ENCODE measurements at regions not wholly inside any gene's neighbourhood (a gene's known extent, or its start where the extent isn't known, plus 50 kb on each side); places are given as distances from the start of the nearest gene placed in this dataset.

- no peaks in the 10 kb centered on the region for H3K79me2 ChIP-seq (ENCODE audit: insufficient read depth, low read length)
- H2AFZ ChIP-seq (ENCODE audit: low read length): no peak overlapping the region
- H3F3A ChIP-seq (ENCODE audit: low read depth): no peaks in the 10 kb centered on the region
- H3K9me2 ChIP-seq (replicated peaks; ENCODE audit: low read depth, low read length): no peaks in the 10 kb centered on the region
- H3K9ac ChIP-seq (ENCODE audit: low read depth, low read length, poor library complexity, severe bottlenecking): no peak overlapping the region
- H3K4me3 ChIP-seq (ENCODE audit: low read length, poor library complexity, severe bottlenecking): no peak overlapping the region
- TF ChIP-seq EZH2phosphoT487 (IDR thresholded peaks at IDR 0.05; ENCODE audit: borderline replicate concordance): no peak
- no peak for TF ChIP-seq CTCF (conservative IDR thresholded peaks at IDR 0.05; ENCODE audit: low read length)
- H3K36me3 ChIP-seq (ENCODE audit: insufficient read depth, low read length): no peaks in the 10 kb centered on the region
- H3K4me2 ChIP-seq (ENCODE audit: low read depth, low read length, poor library complexity, severe bottlenecking): no peak overlapping the region
- H3K27me3 ChIP-seq (ENCODE audit: insufficient read depth, low read length, poor library complexity, severe bottlenecking): no peaks in the 10 kb centered on the region
- H4K20me1 ChIP-seq (ENCODE audit: insufficient read depth, low read length, poor library complexity, severe bottlenecking): no peaks in the 10 kb centered on the region
- H3K9me3 ChIP-seq (ENCODE audit: insufficient read depth, low read depth, low read length): no peaks in the 10 kb centered on the region
- no peaks in the 10 kb centered on the region for H3K4me1 ChIP-seq (ENCODE audit: insufficient read depth, low read length, poor library complexity, severe bottlenecking)
Observed at GRCh38 chr18:29234751-29235150, 1057.8 kb upstream of the CDH2 start.

- no peak overlapping the region for H2AFZ ChIP-seq (ENCODE audit: low read length)
- no peak overlapping the region for H3K4me3 ChIP-seq (ENCODE audit: low read length, poor library complexity, severe bottlenecking)
- H3F3A ChIP-seq (ENCODE audit: low read depth): no peaks in the 10 kb centered on the region
- no peaks in the 10 kb centered on the region for H3K9me2 ChIP-seq (replicated peaks; ENCODE audit: low read depth, low read length)
- H3K9ac ChIP-seq (ENCODE audit: low read depth, low read length, poor library complexity, severe bottlenecking): no peak overlapping the region
- H3K4me2 ChIP-seq (ENCODE audit: low read depth, low read length, poor library complexity, severe bottlenecking): no peak overlapping the region
- H3K4me1 ChIP-seq (ENCODE audit: insufficient read depth, low read length, poor library complexity, severe bottlenecking): no peaks in the 10 kb centered on the region
- no peaks in the 10 kb centered on the region for H3K36me3 ChIP-seq (ENCODE audit: insufficient read depth, low read length)
- no peaks in the 10 kb centered on the region for H3K79me2 ChIP-seq (ENCODE audit: insufficient read depth, low read length)
- H3K9me3 ChIP-seq (ENCODE audit: insufficient read depth, low read depth, low read length): no peaks in the 10 kb centered on the region
- H3K27me3 ChIP-seq (ENCODE audit: insufficient read depth, low read length, poor library complexity, severe bottlenecking): no peaks in the 10 kb centered on the region
- TF ChIP-seq EZH2phosphoT487 (IDR thresholded peaks at IDR 0.05; ENCODE audit: borderline replicate concordance) (no peak), CTCF (conservative IDR thresholded peaks at IDR 0.05; ENCODE audit: low read length) (no peak)
- no peaks in the 10 kb centered on the region for H4K20me1 ChIP-seq (ENCODE audit: insufficient read depth, low read length, poor library complexity, severe bottlenecking)
Observed at GRCh38 chr18:29226213-29226612, 1049.3 kb upstream of the CDH2 start.

- Histone ChIP-seq H3K4me2 (ENCODE audit: low read depth, low read length, poor library complexity, severe bottlenecking) (no peak overlapping the region), H3K9me3 (ENCODE audit: insufficient read depth, low read depth, low read length) (no peaks in the 10 kb centered on the region), H3K4me3 (ENCODE audit: low read length, poor library complexity, severe bottlenecking) (no peak overlapping the region), H3K79me2 (ENCODE audit: insufficient read depth, low read length) (no peaks in the 10 kb centered on the region), H3K36me3 (ENCODE audit: insufficient read depth, low read length) (no peaks in the 10 kb centered on the region), H3K4me1 (ENCODE audit: insufficient read depth, low read length, poor library complexity, severe bottlenecking) (no peaks in the 10 kb centered on the region), H3K9ac (ENCODE audit: low read depth, low read length, poor library complexity, severe bottlenecking) (no peak overlapping the region), H3F3A (ENCODE audit: low read depth) (no peaks in the 10 kb centered on the region), H3K27me3 (ENCODE audit: insufficient read depth, low read length, poor library complexity, severe bottlenecking) (no peaks in the 10 kb centered on the region), H3K9me2 (replicated peaks; ENCODE audit: low read depth, low read length) (no peaks in the 10 kb centered on the region), H2AFZ (ENCODE audit: low read length) (no peak overlapping the region), H4K20me1 (ENCODE audit: insufficient read depth, low read length, poor library complexity, severe bottlenecking) (no peaks in the 10 kb centered on the region)
- TF ChIP-seq CTCF (conservative IDR thresholded peaks at IDR 0.05; ENCODE audit: low read length) (no peak), EZH2phosphoT487 (IDR thresholded peaks at IDR 0.05; ENCODE audit: borderline replicate concordance) (no peak)
Observed at GRCh38 chr18:29225351-29225750, 1048.4 kb upstream of the CDH2 start.
